Left ventricle myocardium superior (tissue), 1 donor: ENCODE measurements at regions not wholly inside any gene's neighbourhood (a gene's known extent, or its start where the extent isn't known, plus 50 kb on each side); places are given as distances from the start of the nearest gene placed in this dataset.

Experiments
- ATAC-seq: fragments of 200-7000 bp; cut with Tn5 transposase; one replicate; pipeline ENCODE4 v1.9.1; 2020; ENCODE audit warnings: mild to moderate bottlenecking, moderate library complexity
- DNase-seq: peaks from one replicate; pipeline ENCODE4 v3.0.0-alpha.2; 2020
- intact Hi-C: fragments of 100-400 bp; cut with micrococcal nuclease; formaldehyde crosslinking; loops from one replicate; pipeline ENCODE4 v1.11.0; 2022
- donor health status: DM: no; HTN: yes; CAD: no; lungs with severe emphysema.

DNA sequence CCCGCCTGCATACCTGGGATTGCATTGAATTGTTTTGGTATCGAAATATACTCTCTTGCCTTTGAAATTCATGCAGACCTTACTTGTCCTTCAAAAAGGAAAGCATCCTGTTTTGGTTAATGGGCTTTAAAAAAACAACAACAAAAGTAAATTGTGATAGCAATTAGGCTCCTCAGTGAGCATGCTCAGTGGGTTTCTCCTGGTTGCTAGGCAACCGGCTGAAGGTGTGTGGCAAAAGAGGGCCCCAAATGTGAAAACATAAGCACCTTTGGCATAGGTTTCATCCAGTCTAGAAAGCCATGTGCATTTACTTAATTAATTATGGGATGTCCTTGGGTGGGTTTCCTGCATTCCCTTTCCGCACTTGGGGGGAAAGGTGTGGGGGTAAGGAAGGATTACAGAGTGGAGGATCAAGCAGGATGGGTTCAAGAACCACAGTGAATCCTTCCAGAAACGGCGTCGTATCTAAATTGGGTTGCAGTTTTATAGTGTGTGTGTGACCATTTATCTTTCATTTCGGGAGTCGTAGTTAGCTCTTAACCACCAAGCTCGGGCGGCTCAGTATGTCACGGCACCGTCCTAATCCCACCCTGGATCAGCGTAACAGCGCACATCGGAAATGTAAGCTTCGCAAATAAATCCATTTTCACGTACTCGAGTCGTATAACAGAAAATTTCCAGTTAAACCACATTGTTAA is 274.9 kb upstream of the TCF4 start:
- no peak for ATAC-seq
- intact Hi-C loops, result loop anchor here (10.0 kb wide), 1 partner anchor 222 kb away; no protein-coding TSS in a partner anchor
- no peak for DNase-seq

DNA sequence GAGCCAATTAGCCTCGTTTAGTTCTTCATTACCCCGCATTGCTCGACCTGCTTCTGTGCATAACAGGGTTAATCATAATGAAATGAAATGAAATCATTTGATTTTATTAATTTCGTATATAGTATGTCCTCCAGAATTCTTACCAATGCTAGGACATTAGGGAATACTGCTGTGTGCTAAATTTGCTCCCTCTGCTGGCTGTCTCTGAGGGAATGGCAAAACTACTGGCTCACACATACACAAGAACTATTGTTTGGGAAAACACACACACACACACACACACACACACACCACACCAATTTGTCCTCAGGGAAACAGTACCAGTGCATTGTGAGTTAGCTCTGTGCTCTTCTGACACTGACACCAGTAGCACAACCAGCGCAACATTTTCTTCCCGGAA is 273.3 kb upstream of the TCF4 start:
- no peak for DNase-seq
- intact Hi-C loops, result loop anchor here (10.0 kb wide), 1 partner anchor 224 kb away; no protein-coding TSS in a partner anchor

DNA sequence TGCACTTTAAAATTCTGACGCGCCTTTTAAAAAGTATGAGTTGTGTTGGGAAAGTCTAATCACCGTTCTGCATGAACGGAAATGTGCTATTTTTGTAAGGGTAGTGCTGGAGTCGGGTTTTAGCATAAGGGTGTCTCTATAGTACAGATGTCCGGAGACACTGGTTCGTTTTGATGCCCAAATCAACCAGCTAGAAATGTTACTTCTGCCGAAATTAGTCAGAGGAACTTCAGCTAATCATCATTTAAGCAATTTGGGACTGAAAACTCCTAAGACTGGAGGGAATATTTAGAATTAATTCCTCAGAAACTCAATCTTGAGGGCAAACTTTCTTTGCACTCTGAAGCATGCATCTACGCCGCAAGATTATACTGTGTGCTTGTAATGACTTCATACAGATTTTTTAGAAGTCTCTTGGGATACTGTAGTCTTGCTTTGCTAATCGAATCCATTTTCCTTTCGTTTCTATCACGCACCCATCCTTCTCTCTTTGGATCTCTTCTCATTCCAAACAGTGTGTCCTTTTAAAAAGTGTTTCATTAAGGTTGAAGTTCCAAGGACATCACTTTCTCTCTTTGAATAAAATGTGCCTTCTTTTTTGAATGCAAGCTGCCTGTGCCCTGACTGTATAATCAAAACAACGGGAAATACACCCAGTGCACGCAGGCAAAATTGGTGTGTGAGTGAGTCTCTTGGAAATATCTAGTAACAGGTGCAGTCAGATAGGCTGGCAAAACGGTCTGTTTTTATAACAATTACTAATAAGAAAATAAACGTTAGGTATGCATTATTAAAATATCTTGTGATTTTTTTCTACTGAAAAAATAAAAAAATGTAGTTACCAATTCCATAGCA is 270.9 kb upstream of the TCF4 start:
- no peak for DNase-seq
- ATAC-seq, result peak; percentile 17
- intact Hi-C loops, result no loop called here

More for the DNA sequence above, 273.3 kb upstream of the TCF4 start:
- ATAC-seq, result no peak

DNA sequence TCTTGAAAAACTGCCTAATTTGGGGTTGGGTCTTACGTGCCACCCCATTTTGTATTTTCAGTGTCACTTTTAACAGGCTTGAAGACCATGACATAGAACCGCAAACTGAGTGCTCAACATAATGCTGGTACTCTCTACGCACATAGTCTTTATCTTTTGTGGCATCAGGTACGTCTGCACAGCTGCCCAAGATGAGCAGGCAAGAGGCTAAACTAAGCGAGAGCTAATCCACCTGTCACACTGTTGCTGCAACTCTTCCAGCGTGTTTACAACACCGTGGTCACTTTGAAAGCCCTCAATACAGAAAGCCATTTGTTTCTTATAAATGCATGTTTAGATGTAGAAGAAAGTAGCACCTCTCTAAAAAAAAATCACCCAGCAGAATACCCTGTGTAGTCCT is 270.0 kb upstream of the TCF4 start:
- intact Hi-C loops, result no loop called here
- DNase-seq, result no peak
- ATAC-seq, result no peak

DNA sequence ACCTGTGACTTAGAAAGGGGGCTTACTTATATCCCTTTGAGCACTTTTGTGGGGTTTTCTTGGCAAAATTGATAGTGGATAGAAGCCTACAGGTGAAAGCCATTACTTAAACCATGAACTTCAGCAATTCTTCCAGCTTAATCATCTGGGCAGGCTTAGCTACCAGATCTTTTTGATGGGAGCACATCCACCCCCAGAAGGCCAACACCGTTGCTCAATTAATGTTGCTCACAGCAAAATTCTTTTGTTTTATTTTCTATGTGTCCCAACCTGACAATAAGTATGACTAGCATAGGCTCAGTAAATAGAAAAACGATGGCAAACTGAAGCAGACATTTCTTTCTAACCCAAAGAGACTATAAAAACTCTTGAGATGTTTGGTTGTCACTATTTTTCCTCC is 269.4 kb upstream of the TCF4 start:
- intact Hi-C loops, result no loop called here
- ATAC-seq (no peak), DNase-seq (no peak)

DNA sequence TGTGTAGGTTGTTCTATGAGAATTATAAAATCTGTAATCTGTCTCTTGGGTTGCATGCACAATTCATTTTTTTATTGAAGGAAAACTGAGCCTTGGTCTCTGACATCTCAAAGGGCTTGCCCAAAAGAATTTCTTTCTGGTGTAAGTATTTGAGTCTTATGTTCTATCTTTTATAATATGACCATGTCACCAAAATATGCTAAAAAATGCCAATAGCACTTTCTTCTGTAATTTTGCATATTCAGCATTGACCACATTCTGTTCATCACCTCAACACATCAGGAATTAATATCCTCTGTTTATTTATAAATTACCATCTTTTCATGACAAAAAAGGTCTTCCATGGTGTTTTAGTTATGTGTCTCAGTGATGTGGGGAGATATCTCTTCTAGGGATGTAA is 268.7 kb upstream of the TCF4 start:
- intact Hi-C loops, result no loop called here
- DNase-seq (no peak), ATAC-seq (no peak)

DNA sequence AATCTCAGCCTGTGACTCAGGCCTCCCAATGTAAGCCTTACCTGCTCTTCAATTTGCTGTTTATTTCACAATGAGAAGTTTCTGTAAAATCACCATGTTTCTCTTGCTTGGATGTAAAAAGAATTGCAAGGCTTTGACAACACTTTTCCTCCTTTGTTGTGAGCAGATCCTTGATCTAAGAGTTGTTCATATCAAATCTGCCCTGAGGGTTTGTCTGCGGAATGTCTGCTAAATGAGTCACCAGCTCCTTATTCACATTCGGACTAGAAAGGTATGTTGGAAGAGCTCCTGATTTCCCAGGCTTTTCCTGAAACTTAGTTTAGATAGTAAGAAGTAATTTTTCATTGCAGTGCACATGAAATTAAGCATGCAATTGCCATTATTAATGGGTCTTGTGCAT is 268.2 kb upstream of the TCF4 start:
- ATAC-seq (no peak), DNase-seq (no peak)
- intact Hi-C loops, result no loop called here

DNA sequence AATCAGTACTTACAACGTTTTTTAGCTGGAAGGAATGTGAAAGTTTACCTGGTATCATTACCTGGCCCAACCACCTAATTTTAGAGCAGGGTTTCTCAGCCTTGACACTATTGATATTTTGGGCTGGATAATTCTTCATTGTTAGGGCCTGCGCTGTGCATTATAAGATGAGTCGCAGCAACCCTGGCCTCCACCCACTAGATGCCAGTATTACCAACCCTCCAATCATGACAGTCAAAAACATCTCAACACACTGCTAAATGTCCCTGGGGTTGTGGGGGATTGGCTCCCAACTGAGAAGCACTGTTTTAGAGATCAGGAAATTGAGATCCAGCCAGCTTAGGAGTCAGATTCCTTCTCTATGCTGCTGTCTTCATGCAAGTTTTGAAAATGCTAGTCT is 265.3 kb upstream of the TCF4 start:
- intact Hi-C loops, result no loop called here

DNA sequence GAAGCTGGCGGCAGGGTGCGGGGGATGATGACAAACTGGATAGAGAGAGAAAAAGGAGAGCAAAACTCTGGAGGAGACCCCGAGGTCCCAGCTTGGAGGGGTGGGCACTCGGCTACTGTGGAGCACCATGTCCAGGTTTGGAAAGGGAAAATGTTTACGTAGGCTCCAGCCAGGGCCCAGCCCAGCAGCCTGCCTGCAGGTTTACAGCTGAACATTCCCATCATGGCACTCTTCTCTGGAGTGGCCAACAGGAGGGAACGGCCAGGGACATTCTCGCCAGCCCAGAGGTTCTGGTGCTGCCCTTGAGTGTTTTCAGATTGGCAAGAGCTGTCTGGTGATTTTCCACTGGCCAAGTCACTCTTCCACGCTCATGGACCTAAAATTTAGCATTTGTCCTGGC is 262.9 kb upstream of the TCF4 start:
- intact Hi-C loops, result no loop called here
- DNase-seq (no peak), ATAC-seq (no peak)

More for the DNA sequence above, 265.3 kb upstream of the TCF4 start:
- no peak for DNase-seq
- no peak for ATAC-seq

DNA sequence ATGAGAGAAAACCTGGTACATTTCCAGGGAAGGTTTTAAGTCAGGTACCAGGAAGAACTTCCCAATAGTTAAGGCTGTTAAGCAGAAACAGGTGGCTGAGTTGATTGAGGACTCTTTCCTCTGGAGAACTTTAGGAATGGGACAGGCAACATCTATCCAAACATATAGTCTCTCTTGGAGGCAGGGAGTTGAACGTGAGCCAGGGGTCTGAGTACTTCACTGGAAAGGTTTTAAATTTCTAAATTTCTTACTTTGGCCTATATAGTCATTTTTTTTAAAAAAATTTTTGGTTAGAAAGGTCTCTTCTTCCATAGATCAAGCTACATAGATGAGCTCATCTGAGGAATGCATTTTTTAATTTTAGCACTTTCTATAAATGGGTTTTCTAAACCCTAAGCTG is 261.4 kb upstream of the TCF4 start:
- ATAC-seq (no peak), DNase-seq (no peak)
- intact Hi-C loops, result no loop called here

DNA sequence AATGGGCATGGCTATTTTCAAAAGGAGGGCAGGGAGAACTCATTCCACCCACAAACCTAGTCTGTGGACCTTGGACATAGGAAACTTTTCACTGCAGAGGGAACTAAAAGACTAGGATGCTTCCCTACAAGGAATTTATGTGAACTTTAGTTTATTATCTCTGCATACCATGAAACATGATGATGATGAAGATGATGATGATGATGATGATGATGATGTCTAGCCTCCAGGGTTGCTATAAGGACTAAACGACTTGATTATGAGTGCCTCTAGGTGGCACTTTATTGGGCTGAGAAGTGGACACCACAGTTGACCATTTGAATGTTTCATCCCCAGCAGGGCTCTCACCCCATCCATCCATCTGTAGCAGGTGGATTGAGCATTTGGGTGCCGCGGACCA is 260.0 kb upstream of the TCF4 start:
- ATAC-seq, result no peak
- DNase-seq, result no peak
- intact Hi-C loops, result no loop called here

DNA sequence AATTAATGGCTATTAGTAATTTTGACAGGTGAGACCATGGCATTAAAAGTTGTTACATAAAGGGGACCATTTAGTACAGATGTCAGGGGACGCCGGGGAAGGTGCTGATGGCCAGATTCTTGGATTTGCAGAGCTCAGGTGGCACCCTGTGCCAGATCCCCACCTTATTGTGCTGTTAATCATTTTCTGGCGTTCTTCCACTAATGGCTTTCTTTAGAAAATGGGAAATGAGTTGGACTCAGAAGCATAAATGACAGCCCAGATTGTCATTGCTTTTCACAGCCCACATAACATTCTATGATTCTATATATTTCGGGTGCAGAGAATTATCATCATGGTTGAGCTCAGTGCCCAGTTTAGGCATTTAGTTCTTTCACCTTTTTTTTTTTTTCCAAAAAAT is 257.2 kb upstream of the TCF4 start:
- DNase-seq (no peak), ATAC-seq (no peak)
- intact Hi-C loops, result no loop called here

DNA sequence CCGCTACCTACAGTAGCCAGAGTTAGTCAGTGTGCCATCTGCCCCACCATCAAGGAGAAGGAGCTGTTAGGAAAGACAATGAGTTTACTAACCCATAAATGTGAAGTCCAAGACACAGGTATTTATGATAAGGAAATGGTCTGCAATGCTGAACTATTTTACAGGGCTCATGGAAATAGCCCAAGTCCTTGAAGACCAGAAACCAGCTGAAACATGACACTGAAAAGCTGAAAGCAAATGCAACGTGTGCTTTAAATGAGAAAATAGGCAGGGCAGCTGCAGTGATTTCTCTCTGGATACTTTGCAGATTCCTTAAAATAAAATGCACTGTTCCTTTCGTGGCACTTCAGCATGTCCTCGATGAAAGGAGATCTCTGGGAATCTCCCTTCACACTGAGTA is 256.4 kb upstream of the TCF4 start:
- DNase-seq (no peak), ATAC-seq (no peak)
- intact Hi-C loops, result no loop called here

DNA sequence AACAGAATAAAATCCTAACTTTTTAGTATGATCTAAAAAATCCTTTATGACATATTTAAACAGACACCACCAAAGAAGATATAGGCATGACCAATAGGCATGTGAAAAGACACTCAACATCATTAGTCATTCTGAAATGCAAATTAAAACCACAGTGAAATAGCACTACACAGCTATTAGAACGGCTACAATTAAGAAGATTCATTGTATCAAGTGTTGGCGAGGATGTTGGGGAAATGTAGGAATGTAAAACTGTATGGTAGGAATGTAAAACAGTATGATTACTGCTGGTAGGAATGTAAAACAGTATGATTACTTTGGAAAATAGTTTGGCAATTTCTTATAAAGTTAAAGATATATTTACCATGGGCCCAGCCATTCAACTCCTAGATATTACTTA is 253.3 kb upstream of the TCF4 start:
- DNase-seq (no peak), ATAC-seq (no peak)
- intact Hi-C loops, result no loop called here

DNA sequence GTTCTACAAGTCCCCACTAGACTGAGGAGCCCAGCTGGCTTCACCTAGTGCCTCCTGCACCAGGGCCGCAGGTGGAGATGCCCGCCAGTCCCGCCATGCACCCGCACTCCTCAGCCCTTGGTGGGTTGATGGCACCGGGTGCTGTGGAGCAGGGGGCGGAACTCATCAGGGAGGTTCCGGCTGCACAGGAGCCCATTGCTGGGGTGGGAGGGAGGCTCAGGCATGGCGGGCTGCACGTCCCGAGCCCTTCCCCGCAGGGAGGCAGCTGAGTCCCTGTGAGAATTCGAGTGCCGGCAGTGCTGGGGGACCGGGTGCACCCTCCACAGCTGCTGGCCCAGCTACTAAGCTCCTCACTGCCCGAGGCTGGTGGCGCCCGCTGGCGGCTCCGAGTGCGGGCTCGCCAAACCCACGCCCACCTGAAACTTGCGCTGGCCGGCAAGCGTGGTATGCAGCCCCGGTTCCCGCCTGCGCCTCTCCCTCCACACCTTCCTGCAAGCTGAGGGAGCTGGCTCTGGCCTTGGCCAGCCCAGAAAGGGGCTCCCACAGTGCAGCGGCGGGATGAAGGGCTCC is 252.7 kb upstream of the TCF4 start:
- ATAC-seq (no peak), DNase-seq (no peak)
- intact Hi-C loops, result no loop called here

DNA sequence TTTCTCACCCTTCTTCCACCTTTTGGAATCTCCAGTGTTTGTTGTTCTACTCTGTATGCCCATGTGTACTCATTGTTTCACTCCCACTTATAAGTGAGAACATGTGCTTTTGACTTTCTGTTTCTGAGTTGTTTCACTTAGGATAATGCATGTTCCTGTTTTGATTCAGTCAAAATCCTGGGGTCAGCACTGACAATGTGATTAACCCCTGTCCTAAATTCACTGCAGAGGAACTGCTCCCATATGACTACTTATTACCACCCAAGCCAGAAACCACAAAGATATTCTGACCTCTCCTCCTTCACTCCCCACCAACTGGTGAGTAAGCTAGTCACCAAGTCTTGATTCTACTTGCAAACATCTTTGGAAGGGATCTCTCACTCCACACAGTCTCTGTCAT is 251.4 kb upstream of the TCF4 start:
- DNase-seq, result no peak
- intact Hi-C loops, result no loop called here
- no peak for ATAC-seq

DNA sequence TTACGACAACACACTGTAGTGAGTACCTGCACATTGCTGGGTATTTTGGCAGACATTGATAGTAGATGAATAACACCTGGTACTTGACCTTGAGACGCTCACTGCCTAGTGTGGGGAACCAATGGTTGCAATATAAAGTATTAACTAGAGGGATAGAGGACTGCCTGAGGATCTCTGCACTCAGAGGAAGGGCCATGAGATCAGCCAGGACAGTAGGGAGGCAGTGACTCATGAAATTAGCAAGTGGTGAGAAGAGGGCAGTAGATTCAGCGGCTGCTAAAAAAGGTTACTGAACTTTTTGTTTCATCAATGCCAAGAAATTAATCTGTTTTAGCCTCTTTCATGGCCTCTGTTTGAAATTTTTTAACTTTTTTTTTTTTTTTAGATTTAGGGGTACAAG is 250.8 kb upstream of the TCF4 start:
- DNase-seq (no peak), ATAC-seq (no peak)
- intact Hi-C loops, result no loop called here

DNA sequence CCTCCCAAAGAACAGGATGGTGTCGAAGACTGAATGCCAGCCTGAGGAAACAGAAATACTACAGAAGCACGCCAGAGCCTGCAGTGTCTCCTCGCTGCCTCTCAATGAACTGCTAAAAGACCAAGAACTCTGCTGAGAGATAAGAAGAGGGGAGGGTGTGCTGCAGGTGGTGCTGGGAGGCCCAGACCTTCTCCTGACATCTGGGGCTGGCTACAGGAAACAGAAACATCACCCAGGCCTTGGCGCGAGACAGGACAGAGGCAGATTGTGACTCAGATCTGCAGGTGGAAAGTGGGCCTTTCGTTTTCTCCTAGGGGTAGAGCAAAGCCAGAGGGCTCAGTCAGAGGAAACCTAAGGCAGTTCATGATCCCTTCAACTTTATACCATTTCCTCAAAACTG is 250.3 kb upstream of the TCF4 start:
- DNase-seq (no peak), ATAC-seq (no peak)
- intact Hi-C loops, result no loop called here

DNA sequence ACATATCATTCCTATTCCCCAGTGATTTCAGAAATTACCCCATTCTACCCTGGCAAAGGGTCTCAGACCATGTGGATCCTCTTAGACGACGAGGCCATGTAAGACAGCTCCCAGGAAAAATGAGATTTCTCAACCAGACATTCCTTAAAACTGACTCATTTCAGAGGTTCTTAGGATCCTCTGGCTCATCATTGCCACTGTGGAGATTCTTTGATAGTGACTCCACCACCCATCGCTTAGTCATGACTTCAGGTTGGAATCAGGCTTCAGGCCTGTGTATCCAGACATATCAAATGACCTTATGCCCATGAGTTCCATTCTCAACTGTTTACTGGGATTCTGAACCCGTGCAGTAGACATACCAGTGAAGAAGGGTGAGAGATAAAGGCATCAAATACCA is 245.6 kb upstream of the TCF4 start:
- no peak for DNase-seq
- no peak for ATAC-seq
- intact Hi-C loops, result no loop called here

DNA sequence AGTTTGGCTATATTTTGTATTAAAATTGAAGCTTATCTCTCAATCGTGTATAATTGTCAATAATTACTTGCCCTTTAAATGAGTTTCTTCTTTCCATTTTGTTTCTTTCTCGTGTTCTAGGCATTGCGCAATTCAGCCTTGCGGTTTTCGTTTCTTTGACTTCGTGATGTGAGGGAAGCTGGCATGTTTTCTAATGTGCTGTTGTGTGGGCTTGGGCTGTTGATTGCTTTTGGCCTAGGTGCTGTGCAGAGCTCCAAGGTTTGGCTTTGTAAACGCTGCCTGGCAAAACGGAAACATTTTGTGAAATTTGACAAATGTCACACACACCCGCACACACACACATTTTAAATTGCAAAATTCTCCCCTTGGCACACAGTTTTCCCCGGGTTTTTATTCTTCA is 242.6 kb upstream of the TCF4 start:
- DNase-seq (no peak), ATAC-seq (no peak)
- intact Hi-C loops, result no loop called here

DNA sequence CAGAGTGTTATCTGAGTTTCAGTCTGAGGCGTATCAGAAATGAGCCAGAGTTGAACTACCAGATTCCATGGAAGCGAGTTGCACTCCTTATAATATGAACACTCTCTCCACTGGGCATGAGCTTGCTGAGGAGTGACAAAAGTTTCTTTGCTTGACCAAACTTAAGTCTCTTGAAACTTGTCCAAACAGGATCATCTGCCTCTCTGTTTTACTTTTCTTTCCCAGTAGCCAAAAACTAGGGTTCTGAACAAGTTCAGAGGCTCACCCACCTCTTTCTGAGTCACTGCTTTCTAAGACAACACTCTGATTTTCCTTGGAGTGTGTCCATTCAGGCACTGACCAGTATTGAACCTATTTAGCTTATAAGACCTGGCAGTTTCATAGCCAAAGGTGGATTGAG is 233.2 kb upstream of the TCF4 start:
- intact Hi-C loops, result no loop called here
- DNase-seq, result no peak
- ATAC-seq, result no peak
